GM23338 (cell line): ENCODE measurements at regions not wholly inside any gene's neighbourhood (a gene's known extent, or its start where the extent isn't known, plus 50 kb on each side); places are given as distances from the start of the nearest gene placed in this dataset.

Experiments used
- ATAC-seq: fragments of 200-7000 bp; cut with Tn5 transposase; 3 replicates; pipeline ENCODE4 v1.9.1; 2020
- DNase-seq: peaks from one replicate; pipeline ENCODE4 v3.0.0-alpha.2; 2015; ENCODE audit warnings: low spot score
- H2AFZ ChIP-seq: fragments of 200-600 bp; sonication (generic); 2 replicates; pipeline ENCODE4 v1.8.0; 2016; ENCODE audit warnings: antibody characterized with exemption, mild to moderate bottlenecking, moderate library complexity
- H3F3A ChIP-seq: fragments of 200-600 bp; sonication (generic); replicated peaks from 2 replicates; pipeline ENCODE4 v1.8.0; 2017; ENCODE audit warnings: antibody characterized with exemption, mixed run types, low read depth
- H3K27ac ChIP-seq: fragments of 200-600 bp; sonication (generic); 2 replicates; pipeline ENCODE4 v1.6.1; 2016; ENCODE audit warnings: low read depth
- H3K27me3 ChIP-seq: fragments of 200-600 bp; sonication (generic); 2 replicates; pipeline ENCODE4 v1.8.0; 2016; ENCODE audit warnings: mild to moderate bottlenecking, mixed run types, moderate library complexity; ENCODE audit not compliant: insufficient read depth
- H3K36me3 ChIP-seq: fragments of 200-600 bp; sonication (generic); 2 replicates; pipeline ENCODE4 v1.8.0; 2016; ENCODE audit warnings: mild to moderate bottlenecking; ENCODE audit not compliant: insufficient read depth
- H3K4me1 ChIP-seq: fragments of 200-600 bp; sonication (generic); 2 replicates; pipeline ENCODE4 v1.8.0; 2016; ENCODE audit warnings: mild to moderate bottlenecking, moderate library complexity; ENCODE audit not compliant: insufficient read depth
- H3K4me2 ChIP-seq: fragments of 200-600 bp; sonication (generic); 2 replicates; pipeline ENCODE4 v1.7.1; 2017; ENCODE audit warnings: mixed run types
- H3K4me3 ChIP-seq: fragments of 200-600 bp; sonication (generic); 2 replicates; pipeline ENCODE4 v1.6.1; 2016; ENCODE audit warnings: mixed run types
- H3K79me2 ChIP-seq: fragments of 200-600 bp; sonication (generic); replicated peaks from 2 replicates; pipeline ENCODE4 v1.8.0; 2017; ENCODE audit warnings: mild to moderate bottlenecking; ENCODE audit not compliant: insufficient read depth
- H3K9me2 ChIP-seq: fragments of 200-600 bp; sonication (generic); 2 replicates; pipeline ENCODE4 v1.8.0; 2017; ENCODE audit not compliant: insufficient read depth
- H4K20me1 ChIP-seq: fragments of 200-600 bp; sonication (generic); replicated peaks from 2 replicates; pipeline ENCODE4 v1.8.0; 2017; ENCODE audit warnings: mild to moderate bottlenecking; ENCODE audit not compliant: insufficient read depth
- H3K27ac Mint-ChIP-seq: 2 replicates; pipeline ENCODE4 v1.8.0; 2020; ENCODE audit warnings: inconsistent platforms, mild to moderate bottlenecking, moderate library complexity, mixed read lengths
- H3K27me3 Mint-ChIP-seq: 3 replicates; pipeline ENCODE4 v1.8.0; 2022; ENCODE audit warnings: low read depth, mild to moderate bottlenecking, moderate library complexity, mixed read lengths, inconsistent platforms; ENCODE audit not compliant: insufficient read depth, poor library complexity
- H3K36me3 Mint-ChIP-seq: 3 replicates; pipeline ENCODE4 v1.8.0; 2021; ENCODE audit warnings: low read depth, mild to moderate bottlenecking, inconsistent platforms, moderate library complexity, mixed read lengths
- H3K4me1 Mint-ChIP-seq: 3 replicates; pipeline ENCODE4 v1.8.0; 2020; ENCODE audit warnings: mild to moderate bottlenecking, inconsistent platforms, mixed read lengths
- H3K4me3 Mint-ChIP-seq: 3 replicates; pipeline ENCODE4 v1.8.0; 2021; ENCODE audit warnings: moderate library complexity, mild to moderate bottlenecking, inconsistent platforms, mixed read lengths
- H3K9me3 Mint-ChIP-seq: 3 replicates; pipeline ENCODE4 v1.8.0; 2020; ENCODE audit warnings: moderate library complexity, mild to moderate bottlenecking, inconsistent platforms, mixed read lengths
- CREB1 ChIP-seq: fragments of 250-450 bp; sonication (Bioruptor Pico); IDR thresholded peaks from 2 replicates; pipeline ENCODE4 v1.5.0; 2020; ENCODE audit warnings: low read depth, mild to moderate bottlenecking, moderate library complexity
- ETS1 ChIP-seq: IDR thresholded peaks from 2 replicates; pipeline ENCODE4 v1.6.1; 2016; ENCODE audit warnings: antibody characterized with exemption
- EZH2 ChIP-seq: fragments of 200-600 bp; sonication (generic); IDR thresholded peaks from one replicate; pipeline ENCODE4 v1.8.0; 2017; ENCODE audit warnings: antibody characterized with exemption, mild to moderate bottlenecking, low read depth; ENCODE audit not compliant: unreplicated experiment
- EZH2phosphoT487 ChIP-seq: fragments of 200-600 bp; sonication (generic); IDR thresholded peaks from one replicate; pipeline ENCODE4 v1.8.1; 2018; ENCODE audit warnings: antibody characterized with exemption; ENCODE audit not compliant: unreplicated experiment
- POLR2AphosphoS5 ChIP-seq: IDR thresholded peaks from 2 replicates; pipeline ENCODE4 v1.6.1; 2016; ENCODE audit warnings: antibody characterized with exemption, low read depth
- REST ChIP-seq: IDR thresholded peaks from one replicate; pipeline ENCODE4 v1.6.1; 2018; ENCODE audit warnings: antibody characterized with exemption; ENCODE audit not compliant: unreplicated experiment
- STAT1 ChIP-seq: IDR thresholded peaks from one replicate; pipeline ENCODE4 v1.6.1; 2016; ENCODE audit warnings: antibody characterized with exemption; ENCODE audit not compliant: unreplicated experiment
- ZNF114 ChIP-seq: fragments of 250-450 bp; sonication (Bioruptor Pico); IDR thresholded peaks from 2 replicates; pipeline ENCODE4 v1.5.0; 2020; ENCODE audit warnings: mild to moderate bottlenecking, moderate library complexity
- ZNF331 ChIP-seq: fragments of 250-450 bp; sonication (Bioruptor Pico); IDR thresholded peaks from 2 replicates; pipeline ENCODE4 v1.5.0; 2020; ENCODE audit warnings: low read depth, mild to moderate bottlenecking, moderate library complexity
- TF ChIP-seq, protein P1 (sequence below), 2 experiments: fragments of 200-600 bp in 1 of 2; sonication (generic) in 1 of 2; conservative IDR thresholded peaks; 2 replicates each; pipeline versions ENCODE4 v1.5.1 to v1.6.1; 2016 to 2017; ENCODE audit warnings: antibody characterized with exemption in 2 of 2, low read depth in 2 of 2, mild to moderate bottlenecking in 2 of 2, moderate library complexity in 1 of 2

DNA sequence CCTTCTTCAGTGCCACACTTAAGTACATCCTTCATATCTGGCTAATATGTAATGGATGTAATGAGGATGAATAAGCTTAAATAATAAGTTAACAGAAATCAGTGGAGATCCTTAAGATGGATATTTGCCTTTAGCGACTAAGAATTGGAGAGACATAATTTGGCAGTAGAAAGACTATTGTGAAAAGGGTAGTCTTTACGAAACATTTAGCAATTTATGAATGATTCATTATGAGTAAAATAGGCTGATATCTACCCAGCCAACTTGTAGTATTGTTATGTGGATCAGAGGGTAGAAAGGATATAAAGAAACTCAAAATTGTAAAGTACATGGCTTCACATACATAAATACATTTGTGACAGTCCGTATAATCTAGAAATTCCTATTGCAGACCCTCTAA is 2371.8 kb downstream of the PCDH7 start:
- Histone ChIP-seq H2AFZ (no peak overlapping the region), H3K4me3 (no peak overlapping the region), H3K27me3 (no peaks in the 10 kb centered on the region), H3K27ac (no peak overlapping the region), H3F3A (no peaks in the 10 kb centered on the region), H3K36me3 (no peaks in the 10 kb centered on the region), H4K20me1 (no peaks in the 10 kb centered on the region), H3K4me2 (no peak overlapping the region), H3K4me1 (peaks cover 8% of the 10 kb centered on the region; the same call in 1 of the 2 replicates), H3K79me2 (no peaks in the 10 kb centered on the region), H3K9me2 (0 out of 2 replicates have a peak, but pooled peaks cover 3% of the 10 kb centered on the region)
- no peak for DNase-seq
- no peak overlapping the region for H3K4me3 Mint-ChIP-seq
- no peak for ATAC-seq
- TF ChIP-seq EZH2phosphoT487, result no peak
- TF ChIP-seq EZH2, result no peak
- TF ChIP-seq CREB1 (CRISPR knock-in tag), result no peak
- no peak for TF ChIP-seq ZNF331 (CRISPR knock-in tag)
- peaks cover 20% of the 10 kb centered on the region for H3K4me1 Mint-ChIP-seq
- no peak overlapping the region for H3K27ac Mint-ChIP-seq
- no peaks in the 10 kb centered on the region for H3K36me3 Mint-ChIP-seq
- H3K27me3 Mint-ChIP-seq, result no peaks in the 10 kb centered on the region
- no peaks in the 10 kb centered on the region for H3K9me3 Mint-ChIP-seq

- H3K4me1 ChIP-seq, result no peaks in the 10 kb centered on the region
- Mint-ChIP-seq H3K9me3 (no peaks in the 10 kb centered on the region), H3K4me3 (no peak overlapping the region), H3K27ac (no peak overlapping the region), H3K36me3 (no peaks in the 10 kb centered on the region), H3K27me3 (peaks cover 5% of the 10 kb centered on the region), H3K4me1 (peaks cover 4% of the 10 kb centered on the region; the same call in 2 of the 3 replicates)
- H3K9me2 ChIP-seq, result no peaks in the 10 kb centered on the region
- H3F3A ChIP-seq, result no peaks in the 10 kb centered on the region
- no peaks in the 10 kb centered on the region for H3K79me2 ChIP-seq
- TF ChIP-seq POLR2AphosphoS5, result no peak
- no peak for TF ChIP-seq ZNF114 (CRISPR knock-in tag)
- no peak for TF ChIP-seq STAT1
- TF ChIP-seq EZH2phosphoT487, result no peak
- TF ChIP-seq EZH2, result no peak
- TF ChIP-seq REST, result no peak
- TF ChIP-seq, protein P1, sequence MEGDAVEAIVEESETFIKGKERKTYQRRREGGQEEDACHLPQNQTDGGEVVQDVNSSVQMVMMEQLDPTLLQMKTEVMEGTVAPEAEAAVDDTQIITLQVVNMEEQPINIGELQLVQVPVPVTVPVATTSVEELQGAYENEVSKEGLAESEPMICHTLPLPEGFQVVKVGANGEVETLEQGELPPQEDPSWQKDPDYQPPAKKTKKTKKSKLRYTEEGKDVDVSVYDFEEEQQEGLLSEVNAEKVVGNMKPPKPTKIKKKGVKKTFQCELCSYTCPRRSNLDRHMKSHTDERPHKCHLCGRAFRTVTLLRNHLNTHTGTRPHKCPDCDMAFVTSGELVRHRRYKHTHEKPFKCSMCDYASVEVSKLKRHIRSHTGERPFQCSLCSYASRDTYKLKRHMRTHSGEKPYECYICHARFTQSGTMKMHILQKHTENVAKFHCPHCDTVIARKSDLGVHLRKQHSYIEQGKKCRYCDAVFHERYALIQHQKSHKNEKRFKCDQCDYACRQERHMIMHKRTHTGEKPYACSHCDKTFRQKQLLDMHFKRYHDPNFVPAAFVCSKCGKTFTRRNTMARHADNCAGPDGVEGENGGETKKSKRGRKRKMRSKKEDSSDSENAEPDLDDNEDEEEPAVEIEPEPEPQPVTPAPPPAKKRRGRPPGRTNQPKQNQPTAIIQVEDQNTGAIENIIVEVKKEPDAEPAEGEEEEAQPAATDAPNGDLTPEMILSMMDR (conservative IDR thresholded peaks at IDR 0.05; ENCODE audit: low read depth in 2 of 2), result no peak
- TF ChIP-seq ETS1, result no peak
- H3K36me3 ChIP-seq, result no peaks in the 10 kb centered on the region
- ATAC-seq (no peak), DNase-seq (peak; percentile 5)
- no peak overlapping the region for H3K4me2 ChIP-seq
- no peak overlapping the region for H3K27ac ChIP-seq
- no peaks in the 10 kb centered on the region for H4K20me1 ChIP-seq
- no peaks in the 10 kb centered on the region for H3K27me3 ChIP-seq
- no peak overlapping the region for H2AFZ ChIP-seq
- H3K4me3 ChIP-seq, result no peak overlapping the region
These were observed 2384.1 kb downstream of the PCDH7 start for GRCh38 chr4:33104273-33104672.
